Naive thymus-derived CD4-positive, alpha-beta T cell (primary cell): ENCODE measurements at regions not wholly inside any gene's neighbourhood (a gene's known extent, or its start where the extent isn't known, plus 50 kb on each side); places are given as distances from the start of the nearest gene placed in this dataset.

Experiments used
- ATAC-seq: fragments of 150-1000 bp; cut with Tn5 transposase; 2 replicates; pipeline ENCODE4 v1.10.0; 2021; ENCODE audit warnings: mild to moderate bottlenecking, moderate library complexity
- CTCF ChIA-PET: fragments of 350-600 bp; sonication (Branson Sonifier 250); formaldehyde crosslinking; loops from one replicate; lab custom pipeline; 2021; ENCODE audit warnings: antibody characterized with exemption; lab: Charles Lee
- POLR2A ChIA-PET: fragments of 350-600 bp; sonication (Branson Sonifier 250); formaldehyde crosslinking; loops from one replicate; lab custom pipeline; 2021; ENCODE audit warnings: antibody characterized with exemption, inconsistent platforms; lab: Charles Lee
- DNase-seq, 9 donors: peaks; one replicate each; pipeline versions ENCODE4 v3.0.0 to v3.0.0-alpha.2; 2020 to 2022; ENCODE audit warnings: mixed read lengths in 1 of 9
- H3K27ac ChIP-seq: one replicate; pipeline ENCODE4 v1.7.0; 2013; ENCODE audit warnings: mild to moderate bottlenecking, low read depth, low read length, moderate library complexity
- H3K27me3 ChIP-seq, 2 donors: one replicate each; pipeline ENCODE4 v1.7.0; 2013; ENCODE audit warnings: low read length in 2 of 2, mild to moderate bottlenecking in 2 of 2, moderate library complexity in 2 of 2; ENCODE audit not compliant: control insufficient read depth in 2 of 2, insufficient read depth in 2 of 2
- H3K36me3 ChIP-seq, 3 experiments: 1 replicate in 2 of 3; 2 replicates in 1 of 3; pipeline ENCODE4 v1.7.0; 2013; ENCODE audit warnings: low read length in 3 of 3, mild to moderate bottlenecking in 3 of 3, moderate library complexity in 1 of 3; ENCODE audit not compliant: insufficient read depth in 3 of 3, control insufficient read depth in 2 of 3
- H3K4me1 ChIP-seq, 2 donors: one replicate each; pipeline ENCODE4 v1.7.0; 2013; ENCODE audit warnings: low read length in 2 of 2, mild to moderate bottlenecking in 2 of 2, moderate library complexity in 1 of 2; ENCODE audit not compliant: control insufficient read depth in 2 of 2, insufficient read depth in 2 of 2
- H3K4me3 ChIP-seq: 2 replicates; pipeline ENCODE4 v1.7.0; 2013; ENCODE audit warnings: mild to moderate bottlenecking, low read length
- H3K9me3 ChIP-seq, 3 experiments: 1 replicate in 2 of 3; 2 replicates in 1 of 3; pipeline ENCODE4 v1.7.0; 2013; ENCODE audit warnings: low read length in 3 of 3; ENCODE audit not compliant: control insufficient read depth in 2 of 3
- H3K27ac Mint-ChIP-seq, 9 donors: one replicate each; pipeline ENCODE4 v1.8.0; 2020 to 2022; ENCODE audit warnings: mixed read lengths in 9 of 9, mild to moderate bottlenecking in 8 of 9, moderate library complexity in 5 of 9, inconsistent platforms in 2 of 9
- H3K27me3 Mint-ChIP-seq, 5 donors: one replicate each; pipeline ENCODE4 v1.8.0; 2021 to 2022; ENCODE audit warnings: mixed read lengths in 5 of 5, mild to moderate bottlenecking in 1 of 5
- H3K36me3 Mint-ChIP-seq, 5 donors: one replicate each; pipeline ENCODE4 v1.8.0; 2020 to 2022; ENCODE audit warnings: mixed read lengths in 5 of 5, mild to moderate bottlenecking in 3 of 5, inconsistent platforms in 1 of 5
- H3K4me1 Mint-ChIP-seq, 7 donors: one replicate each; pipeline ENCODE4 v1.8.0; 2020 to 2022; ENCODE audit warnings: mixed read lengths in 7 of 7, mild to moderate bottlenecking in 3 of 7, inconsistent platforms in 1 of 7
- H3K4me3 Mint-ChIP-seq, 10 donors: one replicate each; pipeline ENCODE4 v1.8.0; 2020 to 2022; ENCODE audit warnings: mild to moderate bottlenecking in 10 of 10, mixed read lengths in 10 of 10, moderate library complexity in 6 of 10, inconsistent platforms in 2 of 10
- H3K9me3 Mint-ChIP-seq, 11 donors: one replicate each; pipeline ENCODE4 v1.8.0; 2020 to 2022; ENCODE audit warnings: mixed read lengths in 11 of 11, mild to moderate bottlenecking in 4 of 11, inconsistent platforms in 1 of 11, moderate library complexity in 1 of 11
- intact Hi-C, 2 donors: fragments of 100-400 bp; cut with micrococcal nuclease; formaldehyde crosslinking; loops; one replicate each; pipeline ENCODE4 v1.15.1; 2023

- Histone ChIP-seq H3K27ac (no peak overlapping the region), H3K27me3 (no peaks in the 10 kb centered on the region), H3K9me3 (no peaks in the 10 kb centered on the region), H3K4me1 (no peaks in the 10 kb centered on the region), H3K4me3 (no peak overlapping the region), H3K36me3 (no peaks in the 10 kb centered on the region)
- ATAC-seq (no peak), DNase-seq (no peak)
- POLR2A ChIA-PET = no interaction called here
- Mint-ChIP-seq H3K27me3 (peaks cover 0 to 8% (median 4%) of the 10 kb centered on the region in 5 donors), H3K4me1 (no peaks in the 10 kb centered on the region), H3K4me3 (no peak overlapping the region), H3K9me3 (peaks cover 0 to 2% (median 0%) of the 10 kb centered on the region in 11 donors), H3K27ac (no peak overlapping the region), H3K36me3 (no peaks in the 10 kb centered on the region)
- CTCF ChIA-PET = no interaction called here
- intact Hi-C loops = no loop called here
Observed at GRCh38 chr6:139706912-139707311, 332.5 kb upstream of the CITED2 start.

DNA sequence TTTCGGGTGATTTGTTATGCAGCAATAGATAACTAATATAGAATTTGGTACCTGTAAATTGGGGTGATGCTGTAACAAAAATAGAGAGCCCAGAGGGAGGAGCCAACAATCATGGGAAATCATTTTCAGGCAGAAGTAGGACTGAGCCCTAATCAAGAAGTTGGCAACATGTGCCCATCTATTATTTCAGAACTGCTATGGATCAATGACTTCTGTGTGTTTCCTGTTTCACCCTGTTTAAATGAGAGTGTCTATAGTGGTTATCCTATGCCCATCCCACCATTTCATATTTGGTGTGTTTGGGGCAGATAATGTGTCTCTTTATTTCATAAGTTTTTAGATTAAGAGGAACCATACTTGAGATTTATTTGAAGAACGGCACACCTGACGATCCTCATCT lies 330.8 kb upstream of the CITED2 start:
- intact Hi-C loops = no loop called here
- Mint-ChIP-seq H3K4me3 (no peak overlapping the region), H3K4me1 (no peaks in the 10 kb centered on the region), H3K9me3 (peaks cover 0 to 3% (median 0%) of the 10 kb centered on the region in 11 donors), H3K27me3 (peaks cover 0 to 8% (median 0%) of the 10 kb centered on the region in 5 donors), H3K27ac (no peak overlapping the region), H3K36me3 (no peaks in the 10 kb centered on the region)
- no peaks in the 10 kb centered on the region for H3K27me3 ChIP-seq
- H3K9me3 ChIP-seq = no peaks in the 10 kb centered on the region
- DNase-seq = no peak
- no peak overlapping the region for H3K27ac ChIP-seq
- no peaks in the 10 kb centered on the region for H3K36me3 ChIP-seq
- ATAC-seq = no peak
- CTCF ChIA-PET = no interaction called here
- no peak overlapping the region for H3K4me3 ChIP-seq
- H3K4me1 ChIP-seq = no peaks in the 10 kb centered on the region
- POLR2A ChIA-PET = no interaction called here

GRCh38 chr6:139703780-139704179 lies 329.3 kb upstream of the CITED2 start:
- H3K27ac Mint-ChIP-seq = no peak overlapping the region
- no peak overlapping the region for H3K4me3 Mint-ChIP-seq
- H3K36me3 Mint-ChIP-seq = no peaks in the 10 kb centered on the region
- CTCF ChIA-PET = no interaction called here
- Histone ChIP-seq H3K4me1 (no peaks in the 10 kb centered on the region), H3K36me3 (no peaks in the 10 kb centered on the region), H3K4me3 (no peak overlapping the region), H3K27ac (no peak overlapping the region), H3K27me3 (no peaks in the 10 kb centered on the region), H3K9me3 (no peaks in the 10 kb centered on the region)
- peaks cover 0 to 3% (median 0%) of the 10 kb centered on the region in 11 donors for H3K9me3 Mint-ChIP-seq
- POLR2A ChIA-PET = no interaction called here
- no peaks in the 10 kb centered on the region for H3K27me3 Mint-ChIP-seq
- ATAC-seq = no peak
- no peaks in the 10 kb centered on the region for H3K4me1 Mint-ChIP-seq
- intact Hi-C loops = no loop called here
- no peak for DNase-seq

DNA sequence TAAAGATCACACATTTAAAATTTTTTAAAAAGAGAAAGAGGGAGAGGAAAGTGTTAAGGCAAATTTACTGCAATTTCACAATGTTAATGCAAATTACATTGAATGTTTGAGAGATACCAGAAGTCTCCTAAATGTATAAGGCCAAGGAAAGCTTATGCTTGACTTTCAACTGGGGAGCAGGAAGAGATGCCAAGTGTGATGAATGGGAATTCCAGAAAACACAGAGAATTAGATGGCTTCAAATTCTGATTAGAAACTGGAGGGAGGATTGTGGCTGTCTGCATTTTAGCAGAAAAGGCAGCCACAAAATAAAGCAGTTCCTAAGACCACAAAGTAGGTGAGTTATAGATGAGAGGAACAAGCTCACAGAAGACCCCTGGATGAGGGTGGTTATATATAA lies 328.3 kb upstream of the CITED2 start:
- Histone ChIP-seq H3K36me3 (no peaks in the 10 kb centered on the region), H3K4me1 (no peaks in the 10 kb centered on the region), H3K27me3 (no peaks in the 10 kb centered on the region), H3K4me3 (no peak overlapping the region), H3K9me3 (no peaks in the 10 kb centered on the region), H3K27ac (no peak overlapping the region)
- Mint-ChIP-seq H3K36me3 (no peaks in the 10 kb centered on the region), H3K27ac (no peak overlapping the region), H3K27me3 (peaks cover 0 to 3% (median 0%) of the 10 kb centered on the region in 5 donors), H3K4me3 (no peak overlapping the region), H3K9me3 (peaks cover 0 to 4% (median 0%) of the 10 kb centered on the region in 11 donors), H3K4me1 (peaks cover 0 to 2% (median 0%) of the 10 kb centered on the region in 7 donors)
- intact Hi-C loops = no loop called here
- DNase-seq (no peak), ATAC-seq (no peak)
- ChIA-PET POLR2A (no interaction called here), CTCF (no interaction called here)

- ATAC-seq = no peak
- DNase-seq = no peak
- Mint-ChIP-seq H3K4me3 (no peak overlapping the region), H3K27me3 (peaks cover 0 to 3% (median 0%) of the 10 kb centered on the region in 5 donors), H3K9me3 (peaks cover 0 to 4% (median 0%) of the 10 kb centered on the region in 11 donors), H3K27ac (no peak overlapping the region), H3K36me3 (no peaks in the 10 kb centered on the region), H3K4me1 (peaks cover 0 to 4% (median 0%) of the 10 kb centered on the region in 7 donors)
- CTCF ChIA-PET = no interaction called here
- Histone ChIP-seq H3K9me3 (no peaks in the 10 kb centered on the region), H3K4me1 (no peaks in the 10 kb centered on the region), H3K27ac (no peak overlapping the region), H3K27me3 (no peaks in the 10 kb centered on the region), H3K36me3 (no peaks in the 10 kb centered on the region), H3K4me3 (no peak overlapping the region)
- intact Hi-C loops = no loop called here
- POLR2A ChIA-PET = no interaction called here
Observed at GRCh38 chr6:139701695-139702094, 327.2 kb upstream of the CITED2 start.

DNA sequence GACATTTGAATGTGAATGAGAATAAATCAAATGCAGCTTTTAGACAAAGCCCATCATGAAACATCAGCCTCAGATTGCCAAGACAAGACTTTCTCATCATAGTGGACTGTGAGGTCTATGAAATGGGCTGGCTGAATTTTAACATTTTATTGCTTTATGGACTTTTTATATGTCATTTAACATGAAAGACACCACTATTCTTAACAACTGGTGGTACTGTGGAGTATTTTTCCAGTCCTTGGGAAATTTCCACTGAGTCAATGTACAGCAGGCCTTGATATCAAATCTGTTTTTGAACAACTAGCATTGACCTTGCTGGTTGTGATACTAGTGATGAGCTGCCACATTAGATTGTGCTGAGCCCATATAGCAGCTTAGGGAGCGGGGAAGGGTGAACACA lies 326.6 kb upstream of the CITED2 start:
- Mint-ChIP-seq H3K4me1 (peaks cover 0 to 6% (median 0%) of the 10 kb centered on the region in 7 donors), H3K27me3 (peaks cover 0 to 3% (median 0%) of the 10 kb centered on the region in 5 donors), H3K27ac (no peak overlapping the region), H3K4me3 (no peak overlapping the region), H3K36me3 (no peaks in the 10 kb centered on the region), H3K9me3 (peaks cover 0 to 4% (median 0%) of the 10 kb centered on the region in 11 donors)
- Histone ChIP-seq H3K36me3 (no peaks in the 10 kb centered on the region), H3K27ac (no peak overlapping the region), H3K27me3 (no peaks in the 10 kb centered on the region), H3K4me3 (no peak overlapping the region), H3K4me1 (no peaks in the 10 kb centered on the region), H3K9me3 (no peaks in the 10 kb centered on the region)
- intact Hi-C loops = no loop called here
- CTCF ChIA-PET = no interaction called here
- no peak for ATAC-seq
- POLR2A ChIA-PET = no interaction called here
- DNase-seq = no peak

- Histone ChIP-seq H3K9me3 (no peaks in the 10 kb centered on the region), H3K36me3 (no peaks in the 10 kb centered on the region), H3K27me3 (no peaks in the 10 kb centered on the region), H3K4me1 (no peaks in the 10 kb centered on the region), H3K4me3 (no peak overlapping the region), H3K27ac (no peak overlapping the region)
- ATAC-seq (no peak), DNase-seq (no peak)
- Mint-ChIP-seq H3K27me3 (peaks cover 0 to 3% (median 2%) of the 10 kb centered on the region in 5 donors), H3K4me1 (peaks cover 0 to 11% (median 0%) of the 10 kb centered on the region in 7 donors), H3K9me3 (peaks cover 0 to 4% (median 0%) of the 10 kb centered on the region in 11 donors), H3K36me3 (no peaks in the 10 kb centered on the region), H3K4me3 (no peak overlapping the region), H3K27ac (no peak overlapping the region)
- intact Hi-C loops = no loop called here
- POLR2A ChIA-PET = no interaction called here
- CTCF ChIA-PET = no interaction called here
Observed at GRCh38 chr6:139699911-139700310, 325.5 kb upstream of the CITED2 start.
